NCI-H2029 (cell line): ENCODE measurements at regions not wholly inside any gene's neighbourhood (a gene's known extent, or its start where the extent isn't known, plus 50 kb on each side); places are given as distances from the start of the nearest gene placed in this dataset.

Source experiments
- DNase-seq: peaks from one replicate; lab custom pipeline; 2025; lab: John Stamatoyannopoulos, UW

DNA sequence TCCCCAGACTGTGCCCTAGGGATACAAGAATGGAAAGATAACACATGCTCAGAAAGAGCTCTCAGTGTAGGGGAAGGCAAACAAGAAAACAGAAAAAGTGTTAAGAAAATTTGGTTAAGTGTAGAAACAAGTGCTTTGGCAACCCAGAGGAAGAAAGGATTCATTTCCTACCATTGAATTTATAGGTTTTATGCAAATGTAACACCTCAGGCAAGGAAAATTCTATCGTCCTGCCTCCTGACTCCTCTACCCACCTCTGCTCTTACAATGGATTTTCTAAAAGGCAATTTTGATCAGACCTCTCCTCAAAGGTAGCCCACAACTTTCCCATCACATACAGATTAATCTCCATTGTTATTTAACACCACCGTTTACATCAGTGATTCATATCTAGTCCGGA lies 298.7 kb downstream of the RFC3 start:
- no peak for DNase-seq

DNA sequence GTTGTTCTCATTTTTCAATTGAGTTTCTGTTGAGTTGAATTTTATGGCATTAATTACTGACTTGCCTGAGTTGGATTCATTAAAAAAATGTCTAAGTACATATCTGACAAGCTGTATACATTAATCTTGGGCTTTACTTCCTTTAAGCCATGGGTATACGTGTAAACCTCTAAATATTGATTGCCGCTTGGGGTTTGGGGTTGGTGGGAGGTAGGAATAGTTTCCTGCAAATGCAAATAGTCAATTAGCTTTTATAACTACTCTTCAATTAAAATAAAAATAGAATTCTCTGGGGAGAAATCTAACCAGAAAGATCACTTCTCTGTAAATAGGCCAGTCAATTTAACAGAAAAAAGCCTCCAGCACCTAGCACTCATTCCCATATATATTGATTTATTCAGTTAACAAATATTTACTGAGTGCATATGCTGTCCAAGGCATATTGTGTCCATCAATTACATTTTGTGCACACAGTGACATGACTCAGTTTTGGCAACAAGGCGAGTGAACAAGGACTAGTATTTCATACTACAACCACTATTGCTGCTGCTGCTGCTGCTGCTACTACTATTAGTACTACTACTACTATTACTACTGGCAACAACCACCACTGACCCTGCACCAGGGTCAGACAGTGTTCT lies 306.8 kb downstream of the RFC3 start:
- DNase-seq, result peak; percentile 19

DNA sequence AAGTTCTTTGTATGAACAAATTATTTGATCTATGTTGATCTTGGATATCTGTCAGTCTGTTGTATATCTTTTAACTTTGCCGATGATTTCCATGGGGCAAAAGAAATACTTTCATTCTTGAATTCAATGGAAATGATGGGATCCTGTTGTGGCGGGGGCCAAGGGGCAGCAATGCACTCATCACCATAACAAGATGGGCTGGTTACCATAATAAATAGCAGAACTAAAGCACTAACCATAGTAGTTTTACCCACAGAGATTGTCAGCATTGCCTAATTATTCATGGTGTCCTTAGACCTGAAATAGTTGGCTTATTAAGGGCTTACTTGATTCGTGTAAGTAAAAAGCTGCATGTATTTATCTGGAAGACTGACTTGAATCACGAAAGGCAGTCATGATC lies 309.6 kb downstream of the RFC3 start:
- DNase-seq, result no peak

DNA sequence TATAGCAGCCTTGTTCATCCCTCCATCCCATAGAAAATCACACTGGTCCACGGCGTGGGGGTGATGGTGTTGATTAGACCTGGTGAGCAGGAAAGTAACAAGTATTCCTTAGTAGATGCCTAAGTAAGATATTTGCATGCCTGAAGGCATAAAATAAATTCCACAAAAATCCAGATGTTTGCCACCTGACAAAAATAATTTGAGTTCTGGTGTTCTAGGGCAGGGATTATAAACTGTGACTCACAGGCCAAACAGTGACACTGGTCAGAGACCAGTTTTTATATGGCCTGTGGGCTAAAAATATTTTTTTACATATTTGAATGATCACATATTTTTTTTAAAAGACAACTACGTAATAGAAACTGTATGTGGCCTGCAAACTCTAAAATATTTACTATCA lies 310.7 kb downstream of the RFC3 start:
- DNase-seq, result no peak

DNA sequence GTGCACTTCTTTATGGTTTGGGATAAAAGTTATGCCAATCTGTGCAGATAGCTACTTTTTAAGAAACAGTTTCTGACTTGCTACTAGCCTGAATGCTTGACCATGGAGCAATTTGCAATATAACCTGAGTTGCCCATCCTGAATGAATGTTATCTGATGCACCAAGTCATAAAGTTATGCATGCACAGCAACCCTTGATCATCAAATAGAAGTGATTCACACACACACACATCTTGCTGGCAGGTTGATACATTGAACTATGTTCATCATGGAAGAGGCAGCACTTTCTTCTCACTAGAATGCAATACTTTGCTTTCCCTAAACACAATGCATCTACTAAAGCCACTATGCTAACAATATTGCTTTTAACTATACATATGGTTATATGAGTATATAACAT lies 311.5 kb downstream of the RFC3 start:
- no peak for DNase-seq

DNA sequence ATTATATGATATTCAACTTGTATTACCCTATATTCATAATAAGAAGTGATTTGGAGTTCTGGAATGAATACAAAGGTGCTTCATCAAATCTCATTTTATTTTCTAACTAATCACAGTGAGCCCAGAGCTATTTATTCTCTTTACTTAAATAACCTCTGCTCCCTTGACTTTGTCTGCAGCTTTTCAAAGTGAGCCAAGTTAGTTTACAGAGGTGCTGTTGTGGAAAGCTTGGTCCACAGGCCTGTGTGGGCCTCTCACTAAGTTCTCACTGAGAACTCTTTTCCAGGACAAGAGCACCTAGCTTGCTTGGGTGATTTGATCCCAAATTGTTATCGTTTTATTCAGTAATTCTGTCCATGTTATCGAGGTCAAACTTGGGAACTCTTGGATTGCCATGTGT lies 319.3 kb downstream of the RFC3 start:
- no peak for DNase-seq

DNA sequence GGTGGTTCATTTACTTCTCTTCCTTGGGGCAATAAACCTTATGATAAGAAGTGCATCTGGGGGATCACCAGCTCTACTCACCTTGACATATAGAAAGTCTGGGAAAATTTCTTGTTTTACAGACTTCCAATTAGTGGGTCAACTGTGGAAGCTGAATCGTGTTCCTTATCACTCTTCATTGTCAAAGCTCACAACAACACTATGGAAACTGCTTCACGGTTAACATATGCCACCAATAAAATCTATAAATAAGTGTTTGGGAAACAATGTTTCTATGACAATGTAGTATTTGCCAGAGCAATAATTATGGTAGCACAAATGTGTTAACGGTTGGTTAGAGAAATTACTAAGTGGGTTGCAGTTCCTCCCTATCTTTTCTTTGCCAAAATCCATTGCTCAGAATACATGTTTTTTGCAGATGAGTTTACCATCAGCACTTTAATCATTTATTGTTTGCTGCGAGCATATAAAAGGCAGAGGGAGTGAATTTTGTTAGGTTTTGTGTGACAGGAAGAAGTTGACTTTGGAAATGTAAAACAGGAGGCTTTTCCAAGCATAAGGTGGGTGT lies 321.8 kb downstream of the RFC3 start:
- no peak for DNase-seq

DNA sequence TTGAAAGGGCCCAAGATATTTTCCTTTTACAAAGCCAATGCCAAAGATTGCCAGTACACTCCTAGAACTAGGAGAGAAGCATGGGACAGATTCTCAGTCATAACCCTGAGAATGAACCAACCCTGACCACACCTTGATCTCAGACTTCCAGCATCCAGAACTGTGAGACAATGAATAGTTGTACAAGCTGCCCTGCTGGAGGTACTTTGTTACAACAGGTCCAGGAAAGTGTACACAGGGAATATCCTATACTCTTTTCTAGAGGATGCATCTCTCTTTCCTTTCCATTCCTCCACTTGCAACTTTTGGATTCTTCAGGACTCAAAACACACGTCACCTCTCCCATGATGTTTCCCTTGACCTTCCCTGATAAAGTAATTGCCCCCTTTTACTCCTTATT lies 325.7 kb downstream of the RFC3 start:
- DNase-seq, result no peak

DNA sequence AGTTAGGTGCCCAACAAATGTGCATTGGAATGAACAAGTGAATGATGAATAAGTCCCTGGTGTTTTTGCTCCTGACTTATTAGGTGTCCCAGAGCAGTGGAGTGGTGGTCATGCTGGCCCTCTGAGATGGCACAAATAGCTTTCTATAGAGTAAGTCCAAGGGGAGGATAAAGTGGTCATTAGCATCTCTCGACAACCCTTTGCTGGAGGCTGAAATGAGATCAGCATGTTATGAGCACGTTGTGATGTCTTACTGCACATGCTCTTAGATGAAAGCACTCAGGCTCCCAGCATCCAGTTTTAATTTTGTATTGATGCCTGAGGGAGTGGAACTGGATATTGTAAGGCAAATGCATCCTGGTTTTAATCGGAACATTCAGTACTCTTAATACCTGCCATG lies 326.2 kb downstream of the RFC3 start:
- no peak for DNase-seq

DNA sequence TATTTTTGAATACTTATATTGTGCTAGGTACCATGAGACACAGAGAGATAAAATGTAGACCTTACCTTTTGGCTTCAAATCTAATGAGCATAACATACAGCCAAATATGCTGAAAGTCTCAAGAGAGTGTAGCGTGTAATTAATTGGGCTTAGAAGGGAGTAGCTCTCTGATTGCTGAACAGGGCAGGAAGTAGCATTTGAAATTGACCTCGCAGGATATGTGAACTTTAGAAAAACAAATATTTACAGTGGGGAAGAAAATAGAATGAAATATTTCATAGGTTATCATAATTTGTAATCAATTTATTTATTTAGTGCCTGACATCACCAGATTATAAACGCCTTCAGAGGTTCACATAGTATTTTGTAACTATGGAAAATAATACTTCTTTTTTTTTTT lies 327.1 kb downstream of the RFC3 start:
- no peak for DNase-seq

DNA sequence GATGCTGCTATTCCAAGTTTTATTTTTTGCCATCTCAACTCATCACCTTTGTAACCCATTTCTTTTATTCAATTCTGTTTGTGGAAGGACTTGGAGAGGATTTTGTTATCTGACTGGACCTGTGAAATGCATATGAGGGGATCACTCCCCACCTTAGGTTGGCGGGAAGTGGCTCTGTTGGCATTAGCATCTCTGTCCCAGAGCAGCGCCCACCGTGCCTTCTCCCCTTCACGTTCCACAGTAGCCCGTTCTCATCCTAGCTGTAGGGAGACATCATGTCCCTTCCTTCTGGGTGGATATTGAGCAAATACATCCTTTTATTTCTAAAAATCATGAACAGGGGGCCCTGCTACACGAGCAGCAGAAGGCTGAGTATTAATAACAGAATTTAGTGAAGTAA lies 330.4 kb downstream of the RFC3 start:
- no peak for DNase-seq

DNA sequence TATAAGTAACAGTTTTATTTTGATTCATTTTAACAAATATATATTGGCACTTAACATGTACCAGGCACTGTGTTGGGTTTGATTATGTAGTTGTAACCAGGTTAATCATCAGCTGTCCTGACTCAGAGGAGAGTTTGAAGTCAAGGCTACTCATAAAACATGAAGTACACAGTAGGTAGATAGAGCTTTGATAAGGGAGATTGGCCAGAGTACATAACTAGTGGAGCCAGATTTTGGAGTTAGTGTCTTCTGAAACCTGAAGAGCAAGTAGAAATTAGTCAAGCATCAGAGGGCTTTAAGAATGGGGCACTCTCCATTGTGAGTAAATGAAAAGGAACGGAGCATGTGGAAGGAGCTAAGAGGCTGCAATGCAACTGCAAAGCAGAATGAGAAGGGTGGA lies 333.9 kb downstream of the RFC3 start:
- DNase-seq, result no peak

DNA sequence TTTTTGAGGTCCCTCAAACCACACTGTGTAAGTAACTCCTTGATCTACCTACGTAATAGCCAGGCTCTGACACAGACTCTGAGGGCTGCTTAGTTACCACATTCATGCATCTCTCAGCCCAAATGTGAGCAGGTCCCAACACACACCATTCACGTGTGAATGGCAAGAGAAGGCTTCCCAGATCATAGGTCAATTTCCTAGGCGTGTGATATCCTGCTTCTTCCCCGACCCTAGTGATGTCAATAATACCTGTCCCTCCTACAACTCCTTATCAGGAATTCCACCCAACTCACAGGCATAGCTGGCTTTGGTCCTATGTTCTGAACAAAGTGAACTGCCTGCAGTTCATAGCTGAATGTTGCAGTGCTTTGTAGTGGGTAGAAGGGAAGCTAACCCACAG lies 334.5 kb downstream of the RFC3 start:
- no peak for DNase-seq

DNA sequence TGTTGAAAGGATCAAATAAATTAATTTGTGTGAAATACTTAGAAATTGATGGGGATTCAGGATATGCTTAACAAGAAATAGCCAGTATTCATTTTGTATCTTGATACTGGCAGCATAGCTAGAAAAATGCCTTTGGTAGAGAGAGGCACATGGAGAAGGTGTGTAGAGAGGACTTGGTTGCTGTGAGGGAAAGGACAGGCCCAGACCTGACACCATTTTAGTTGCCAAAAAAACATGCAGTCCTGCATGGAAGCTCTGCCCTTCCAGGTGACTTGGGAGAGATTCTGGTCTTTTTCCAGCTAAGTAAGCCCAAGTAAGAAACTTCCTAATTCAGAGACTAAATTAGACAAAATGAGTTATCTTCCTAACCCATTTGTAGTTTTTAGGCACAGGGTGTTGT lies 335.0 kb downstream of the RFC3 start:
- DNase-seq, result no peak

DNA sequence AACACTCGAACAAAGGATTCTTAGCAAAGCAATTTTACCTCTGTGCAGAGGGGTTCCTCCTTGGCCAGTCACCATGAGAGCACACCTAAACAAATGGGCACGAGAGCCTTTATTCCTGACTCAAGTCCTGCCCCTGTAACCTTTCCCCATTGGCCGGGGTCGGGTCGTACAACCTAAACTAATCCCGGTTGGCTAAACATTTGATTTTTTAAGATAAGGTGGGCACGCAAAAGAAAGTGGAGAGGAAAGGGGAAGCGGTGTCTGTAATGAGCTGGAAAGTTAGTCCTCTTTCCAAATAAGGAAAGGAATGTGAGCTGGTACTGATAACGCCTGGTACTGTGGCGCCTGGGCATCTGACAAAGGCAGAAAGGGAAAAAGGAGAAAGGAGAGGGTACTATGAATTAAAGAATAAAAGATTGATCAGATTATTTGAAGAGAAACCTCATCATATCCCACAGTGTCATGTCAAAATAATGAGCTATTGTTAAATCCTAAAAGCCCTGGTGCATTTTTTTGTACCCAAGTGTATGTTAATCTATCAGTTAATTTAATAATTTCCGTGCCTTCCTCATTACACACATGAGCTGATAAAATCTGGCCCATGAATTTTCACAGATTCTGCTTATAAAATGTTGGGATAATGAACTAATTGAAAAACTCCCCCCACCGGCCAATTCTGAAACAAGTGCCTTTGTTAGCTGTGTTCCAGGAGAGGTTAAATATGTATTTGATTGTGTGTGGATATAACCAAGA lies 335.7 kb downstream of the RFC3 start:
- no peak for DNase-seq

DNA sequence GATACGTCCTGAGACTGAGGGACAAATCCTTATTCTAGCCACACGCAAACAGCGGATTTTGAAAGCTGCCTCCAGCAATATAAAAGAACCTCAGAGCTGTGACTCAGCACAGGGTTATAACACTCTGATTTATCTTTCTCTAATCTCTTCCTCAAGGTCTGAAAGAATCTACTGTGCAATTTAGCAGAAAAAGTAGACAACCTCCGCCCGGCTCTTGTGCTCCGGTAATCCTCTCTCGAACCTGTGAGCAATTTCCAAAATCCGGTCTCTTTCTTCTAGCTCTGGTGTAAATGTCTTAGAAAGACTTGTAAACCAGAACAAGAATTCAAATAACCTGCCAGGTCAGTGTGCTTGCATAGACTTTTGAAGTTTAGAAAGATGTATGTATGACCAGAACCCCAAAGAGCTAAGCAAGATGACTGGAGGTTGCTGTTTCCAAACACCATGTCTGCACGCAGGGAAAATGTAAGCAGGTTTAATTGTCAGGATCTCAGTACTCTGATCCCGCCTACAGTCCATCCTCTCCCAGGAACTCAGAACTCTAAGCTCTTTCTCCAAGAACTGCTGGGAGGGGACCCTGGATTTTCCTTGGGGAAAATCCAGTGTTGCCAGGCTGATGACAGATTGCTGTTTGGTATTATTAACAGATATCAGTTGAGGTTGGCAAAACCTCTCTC lies 338.1 kb downstream of the RFC3 start:
- no peak for DNase-seq

DNA sequence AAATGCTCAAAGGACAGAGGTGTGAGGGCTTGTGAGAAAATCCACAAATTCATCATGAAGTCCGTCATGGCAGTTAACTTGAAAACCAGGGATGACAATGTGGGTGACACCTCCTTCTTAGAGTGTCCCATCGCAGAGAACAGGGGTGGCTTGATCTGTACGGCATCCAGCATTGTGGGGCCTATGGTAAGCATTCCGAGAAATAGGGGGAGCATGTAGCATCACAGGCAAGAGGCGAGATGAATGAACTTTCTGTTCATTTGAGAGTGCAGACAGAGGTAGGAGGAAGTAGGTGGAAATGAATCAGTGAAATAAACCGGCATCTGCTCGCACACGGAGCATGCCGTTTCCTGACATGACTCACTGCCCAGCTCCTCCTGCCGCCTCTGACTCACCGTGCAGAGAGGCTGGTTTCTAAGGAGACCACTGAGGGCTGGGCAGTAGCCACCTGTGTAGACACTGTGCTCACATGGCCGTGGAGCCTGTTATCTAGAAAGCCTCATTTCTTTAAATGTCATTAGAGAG lies 339.0 kb downstream of the RFC3 start:
- DNase-seq, result peak; percentile 79

DNA sequence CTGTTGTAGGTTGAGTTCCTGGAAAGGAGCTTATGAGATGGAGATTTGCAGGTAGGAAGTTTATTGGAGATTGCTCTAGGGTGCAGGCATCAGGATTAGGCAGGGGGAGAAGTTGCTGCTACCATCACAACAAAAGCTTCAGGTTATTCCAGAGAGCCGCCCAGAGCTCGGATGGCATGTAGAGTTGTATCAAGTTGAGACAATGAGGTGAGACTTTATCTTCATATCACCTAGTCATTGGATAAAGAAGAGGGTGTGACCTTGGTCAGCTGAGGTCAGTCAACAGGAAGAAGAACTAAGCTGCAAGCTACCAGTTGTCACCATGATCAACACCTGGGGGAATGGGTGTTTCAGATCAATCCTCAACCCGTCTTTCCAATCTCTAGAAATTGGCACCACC lies 342.0 kb downstream of the RFC3 start:
- DNase-seq, result no peak

DNA sequence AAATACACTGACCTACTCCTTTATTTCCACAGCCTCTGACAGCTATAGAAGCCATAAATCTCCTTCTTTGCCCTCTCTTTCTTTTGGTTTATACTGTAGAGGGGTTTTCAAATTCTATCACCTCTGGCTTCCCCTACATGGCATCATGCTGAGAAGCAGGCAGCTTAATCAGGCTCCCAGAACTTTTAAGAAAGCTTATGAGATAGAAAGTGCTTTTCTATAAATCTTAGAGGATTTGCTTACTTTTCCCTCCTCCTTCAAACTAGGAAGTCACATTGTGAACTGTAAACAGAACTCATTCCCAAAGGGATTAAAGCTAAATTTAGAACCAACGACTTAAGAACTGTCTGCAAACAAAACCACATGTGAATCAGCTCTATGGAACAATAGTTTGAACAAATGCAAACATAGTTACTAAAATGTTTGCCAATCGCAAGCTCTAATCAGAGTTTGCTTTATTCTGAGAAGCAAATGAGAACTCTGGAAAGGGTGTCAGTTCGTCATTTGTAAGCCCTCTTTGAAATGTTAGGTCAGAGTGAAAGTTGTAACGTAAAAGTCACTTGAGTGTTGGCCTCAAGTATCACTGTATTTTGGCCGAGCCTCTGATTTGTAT lies 344.1 kb downstream of the RFC3 start:
- DNase-seq, result peak; percentile 14

DNA sequence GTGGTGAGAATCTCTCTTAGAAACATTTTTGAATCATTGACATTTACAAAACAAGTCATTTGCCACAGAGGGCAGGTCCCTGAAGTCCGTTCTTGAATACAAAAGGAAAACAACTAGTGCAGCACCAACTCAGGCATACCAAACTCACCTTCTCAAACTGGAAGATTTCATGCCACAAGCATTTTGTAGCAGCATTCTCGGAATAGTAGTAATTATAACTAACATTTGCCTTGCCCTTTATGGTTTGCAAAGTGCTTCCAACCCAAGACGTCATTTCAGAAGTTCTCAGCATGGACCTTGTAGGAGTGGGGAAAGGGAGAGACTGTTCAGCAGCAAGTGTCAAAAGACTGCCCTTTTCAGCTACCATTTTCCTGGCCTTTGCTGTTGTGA lies 344.6 kb downstream of the RFC3 start:
- no peak for DNase-seq

DNA sequence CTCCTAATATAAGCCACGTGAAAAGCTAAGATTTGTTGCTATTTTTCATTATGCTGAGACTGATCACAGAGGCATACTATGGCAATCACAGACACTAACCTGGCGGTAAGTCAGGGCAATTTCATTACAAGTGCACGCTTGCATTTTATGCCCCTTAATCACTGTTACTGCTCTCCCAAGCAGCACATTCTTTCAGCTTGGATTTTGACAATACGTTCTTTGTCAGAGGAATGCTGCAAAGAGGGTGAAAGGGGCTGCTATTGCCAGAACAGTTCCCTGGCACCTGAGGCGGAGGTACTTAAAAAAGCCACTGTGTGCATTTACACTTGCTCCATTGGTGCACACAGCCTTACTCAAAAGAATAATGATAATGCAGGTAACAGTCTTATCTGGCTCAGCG lies 346.6 kb downstream of the RFC3 start:
- DNase-seq, result no peak

DNA sequence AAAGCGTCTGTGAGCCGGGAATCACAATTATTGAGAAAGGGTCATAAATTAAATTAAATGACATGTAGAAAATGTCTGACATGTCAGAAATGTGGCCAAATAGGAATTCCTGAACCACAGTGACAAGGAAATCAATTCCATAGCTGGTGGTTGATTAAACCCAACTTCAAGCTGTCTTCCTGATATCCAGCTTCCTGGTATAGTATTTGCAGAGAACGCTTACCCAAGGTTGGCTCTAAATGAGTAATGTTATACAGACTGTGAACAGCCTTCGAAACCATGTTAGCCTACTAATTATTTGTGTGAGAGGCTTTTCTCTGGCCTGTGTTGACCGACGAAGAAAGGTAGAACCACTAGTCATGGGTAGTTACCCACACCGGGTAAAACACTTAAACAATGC lies 347.2 kb downstream of the RFC3 start:
- no peak for DNase-seq

DNA sequence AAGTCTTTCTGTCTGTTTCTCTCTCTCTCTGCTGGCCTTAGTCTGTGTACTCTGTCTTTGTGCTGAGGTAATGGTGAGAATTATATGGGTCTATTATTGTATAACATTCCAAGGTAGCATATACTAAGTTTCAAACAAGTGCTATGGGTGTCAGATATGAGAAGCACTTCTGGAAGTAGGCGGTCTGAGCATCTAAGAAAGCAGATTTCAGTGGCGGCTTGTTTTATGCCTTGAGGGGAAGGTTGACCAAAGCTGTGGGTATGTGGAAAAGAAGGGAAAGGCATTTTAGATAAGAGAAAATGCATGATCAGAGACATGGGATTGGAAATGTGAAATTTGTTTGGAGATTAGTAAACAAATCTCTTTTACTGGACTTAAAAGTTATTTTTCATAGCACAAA lies 348.5 kb downstream of the RFC3 start:
- DNase-seq, result no peak
